ENCODE measurements at regions not wholly inside any gene's neighbourhood (a gene's known extent, or its start where the extent isn't known, plus 50 kb on each side); places are given as distances from the start of the nearest gene placed in this dataset.

- no peaks in the 10 kb centered on the region for H3K27me3 ChIP-seq
- no peak for DNase-seq (ENCODE audit: low spot score in 2 of 2)
- intact Hi-C loops (cut with DNase I): no loop called here
- H3K4me1 ChIP-seq: peaks cover 0 to 4% of the 10 kb centered on the region in 2 donors
- TF ChIP-seq CTCF (IDR thresholded peaks at IDR 0.05): no peak
- no peak overlapping the region for H3K27ac ChIP-seq
- H3K36me3 ChIP-seq: peaks cover 20 to 21% of the 10 kb centered on the region in 2 donors
- H3K9me3 ChIP-seq: no peaks in the 10 kb centered on the region
- no peak overlapping the region for H3K4me3 ChIP-seq
Observed at GRCh38 chr22:25361899-25362214, 142.4 kb downstream of the CRYBB2 start.

GRCh38 chr22:25362215-25362882 is 142.9 kb downstream of the CRYBB2 start:
- peak overlapping the region in 1 of 2 donors; percentile 39 for H3K27ac ChIP-seq
- peak in 1 of 2 donors; percentile 78 for DNase-seq (ENCODE audit: low spot score in 2 of 2)

GRCh38 chr22:25362883-25363240 is 143.4 kb downstream of the CRYBB2 start:
- Histone ChIP-seq H3K36me3 (peaks cover 12 to 15% of the 10 kb centered on the region in 2 donors), H3K9me3 (no peaks in the 10 kb centered on the region), H3K4me1 (peaks cover 0 to 4% of the 10 kb centered on the region in 2 donors), H3K4me3 (no peak overlapping the region), H3K27me3 (no peaks in the 10 kb centered on the region), H3K27ac (peak overlapping the region in 1 of 2 donors; percentile 39)
- TF ChIP-seq CTCF (IDR thresholded peaks at IDR 0.05): no peak
- intact Hi-C loops (cut with DNase I): no loop called here
- no peak for DNase-seq (ENCODE audit: low spot score in 2 of 2)

More at GRCh38 chr22:25362215-25362882, 142.9 kb downstream of the CRYBB2 start:
- TF ChIP-seq CTCF (IDR thresholded peaks at IDR 0.05): peak; percentile 62 to 90 (median 85)
- intact Hi-C loops (cut with DNase I): no loop called here
- Histone ChIP-seq H3K9me3 (no peaks in the 10 kb centered on the region), H3K27me3 (no peaks in the 10 kb centered on the region), H3K4me1 (peaks cover 0 to 4% of the 10 kb centered on the region in 2 donors), H3K36me3 (peaks cover 16 to 17% of the 10 kb centered on the region in 2 donors), H3K4me3 (no peak overlapping the region)

GRCh38 chr22:25363474-25363873 is 144.0 kb downstream of the CRYBB2 start:
- no peak overlapping the region for H3K4me3 ChIP-seq
- DNase-seq (ENCODE audit: low spot score in 2 of 2): no peak
- TF ChIP-seq CTCF (IDR thresholded peaks at IDR 0.05): no peak
- intact Hi-C loops (cut with DNase I): no loop called here
- H3K27ac ChIP-seq: no peak overlapping the region
- H3K4me1 ChIP-seq: peaks cover 0 to 4% of the 10 kb centered on the region in 2 donors
- no peaks in the 10 kb centered on the region for H3K27me3 ChIP-seq
- no peaks in the 10 kb centered on the region for H3K9me3 ChIP-seq
- H3K36me3 ChIP-seq: peaks cover 8 to 15% of the 10 kb centered on the region in 2 donors

GRCh38 chr22:25364281-25364680 is 144.8 kb downstream of the CRYBB2 start:
- TF ChIP-seq CTCF (IDR thresholded peaks at IDR 0.05): no peak
- intact Hi-C loops (cut with DNase I): no loop called here
- no peaks in the 10 kb centered on the region for H3K27me3 ChIP-seq
- no peak for DNase-seq (ENCODE audit: low spot score in 2 of 2)
- no peak overlapping the region for H3K4me3 ChIP-seq
- no peak overlapping the region for H3K27ac ChIP-seq
- peaks cover 0 to 4% of the 10 kb centered on the region in 2 donors for H3K4me1 ChIP-seq
- H3K36me3 ChIP-seq: peaks cover 4 to 11% of the 10 kb centered on the region in 2 donors
- H3K9me3 ChIP-seq: no peaks in the 10 kb centered on the region

Data from ascending aorta (tissue), 2 donors.